Bronchial epithelial cell (primary cell): ENCODE measurements at regions not wholly inside any gene's neighbourhood (a gene's known extent, or its start where the extent isn't known, plus 50 kb on each side); places are given as distances from the start of the nearest gene placed in this dataset.

Experiments used
- DNase-seq: peaks from one replicate; pipeline ENCODE4 v3.0.0-alpha.2; 2010; ENCODE audit warnings: low read depth
- FAIRE-seq: peaks from 2 replicates; lab custom pipeline; 2011; peaks lifted over from hg19 to GRCh38; lab: Jason Lieb, UNC
- H3K27me3 ChIP-seq: 2 replicates; pipeline ENCODE4 v1.5.1; 2011; ENCODE audit warnings: low read length; ENCODE audit not compliant: control insufficient read depth, insufficient read depth
- H3K36me3 ChIP-seq: 2 replicates; pipeline ENCODE4 v1.5.1; 2011; ENCODE audit warnings: low read length; ENCODE audit not compliant: control insufficient read depth, insufficient read depth
- H3K4me3 ChIP-seq: 2 replicates; pipeline ENCODE4 v1.5.1; 2011; ENCODE audit warnings: mild to moderate bottlenecking, low read depth, low read length, control low read depth
- CTCF ChIP-seq: IDR thresholded peaks from 2 replicates; pipeline ENCODE4 v1.5.1; 2011; ENCODE audit warnings: mild to moderate bottlenecking, moderate library complexity, low read length, control low read depth, inconsistent platforms; ENCODE audit not compliant: insufficient read depth, severe bottlenecking

GRCh38 chr17:79374807-79375206 is 236.0 kb downstream of the RBFOX3 start:
- DNase-seq (no peak), FAIRE-seq (no peak)
- no peaks in the 10 kb centered on the region for H3K36me3 ChIP-seq
- peaks cover 4% of the 10 kb centered on the region for H3K27me3 ChIP-seq
- no peak for TF ChIP-seq CTCF
- no peak overlapping the region for H3K4me3 ChIP-seq

GRCh38 chr17:79374087-79374689 is 236.7 kb downstream of the RBFOX3 start:
- no peak for TF ChIP-seq CTCF
- H3K4me3 ChIP-seq, result no peak overlapping the region
- no peak for FAIRE-seq
- peaks cover 4% of the 10 kb centered on the region for H3K27me3 ChIP-seq
- H3K36me3 ChIP-seq, result no peaks in the 10 kb centered on the region
- DNase-seq, result no peak

- DNase-seq (no peak), FAIRE-seq (no peak)
- Histone ChIP-seq H3K36me3 (no peaks in the 10 kb centered on the region), H3K4me3 (no peak overlapping the region), H3K27me3 (peaks cover 4% of the 10 kb centered on the region)
- no peak for TF ChIP-seq CTCF
Measured at GRCh38 chr17:79372470-79373238, 238.2 kb downstream of the RBFOX3 start.

- FAIRE-seq, result no peak
- Histone ChIP-seq H3K36me3 (no peaks in the 10 kb centered on the region), H3K27me3 (peaks cover 4% of the 10 kb centered on the region), H3K4me3 (no peak overlapping the region)
- DNase-seq, result no peak
- no peak for TF ChIP-seq CTCF
Measured at GRCh38 chr17:79371984-79372383, 238.9 kb downstream of the RBFOX3 start.

- FAIRE-seq, result no peak
- Histone ChIP-seq H3K27me3 (peaks cover 2% of the 10 kb centered on the region), H3K36me3 (no peaks in the 10 kb centered on the region), H3K4me3 (no peak overlapping the region)
- no peak for TF ChIP-seq CTCF
- no peak for DNase-seq
Measured at GRCh38 chr17:79370594-79370993, 240.3 kb downstream of the RBFOX3 start.
